CD4-positive, alpha-beta T cell (primary cell): ENCODE measurements at regions not wholly inside any gene's neighbourhood (a gene's known extent, or its start where the extent isn't known, plus 50 kb on each side); places are given as distances from the start of the nearest gene placed in this dataset.

ENCODE experiments used
- ATAC-seq: fragments of 200-7000 bp; cut with Tn5 transposase; one replicate; pipeline ENCODE4 v1.10.0; 2022; ENCODE audit warnings: mild to moderate bottlenecking; ENCODE audit not compliant: poor library complexity
- CTCF ChIA-PET: fragments of 350-600 bp; sonication (Branson Sonifier 250); formaldehyde crosslinking; loops from one replicate; lab custom pipeline; 2021; ENCODE audit warnings: antibody characterized with exemption, inconsistent platforms; lab: Charles Lee
- POLR2A ChIA-PET: fragments of 350-600 bp; sonication (Branson Sonifier 250); formaldehyde crosslinking; loops from one replicate; lab custom pipeline; 2021; ENCODE audit warnings: antibody characterized with exemption, inconsistent platforms; lab: Charles Lee
- DNase-seq, 14 experiments: peaks; one replicate each; pipeline ENCODE4 v3.0.0-alpha.2; 2013 to 2020; ENCODE audit warnings: mixed read lengths in 2 of 14
- H3K27ac ChIP-seq, 2 donors: one replicate each; pipeline versions ENCODE4 v1.5.1 to v1.7.0; 2013; ENCODE audit warnings: low read length in 2 of 2, low read depth in 1 of 2, mild to moderate bottlenecking in 1 of 2
- H3K27me3 ChIP-seq, 2 experiments: 1 replicate in 1 of 2; 2 replicates in 1 of 2; pipeline versions ENCODE4 v1.6.1 to v1.7.0; 2013; ENCODE audit warnings: low read length in 2 of 2, control low read depth in 1 of 2, mild to moderate bottlenecking in 1 of 2, moderate library complexity in 1 of 2; ENCODE audit not compliant: insufficient read depth in 2 of 2, control insufficient read depth in 1 of 2
- H3K36me3 ChIP-seq: one replicate; pipeline ENCODE4 v1.6.1; 2013; ENCODE audit warnings: low read length, control low read depth; ENCODE audit not compliant: insufficient read depth
- H3K4me1 ChIP-seq: one replicate; pipeline ENCODE4 v1.6.1; 2013; ENCODE audit warnings: low read length, control low read depth; ENCODE audit not compliant: insufficient read depth
- H3K4me3 ChIP-seq: one replicate; pipeline ENCODE4 v1.5.1; 2013; ENCODE audit warnings: mild to moderate bottlenecking, low read length, moderate library complexity
- H3K9me3 ChIP-seq, 2 experiments: 1 replicate in 1 of 2; 2 replicates in 1 of 2; pipeline versions ENCODE4 v1.6.1 to v1.7.0; 2013; ENCODE audit warnings: low read length in 2 of 2, mild to moderate bottlenecking in 2 of 2, control low read depth in 1 of 2, moderate library complexity in 1 of 2; ENCODE audit not compliant: control insufficient read depth in 1 of 2, insufficient read depth in 1 of 2
- H3K27ac Mint-ChIP-seq: one replicate; pipeline ENCODE4 v1.8.0; 2020; ENCODE audit warnings: mixed read lengths
- H3K27me3 Mint-ChIP-seq: one replicate; pipeline ENCODE4 v1.8.0; 2021; ENCODE audit warnings: mixed read lengths
- H3K36me3 Mint-ChIP-seq: one replicate; pipeline ENCODE4 v1.8.0; 2021; ENCODE audit warnings: low read depth, mixed read lengths
- H3K4me1 Mint-ChIP-seq: one replicate; pipeline ENCODE4 v1.8.0; 2021; ENCODE audit warnings: low read depth, mixed read lengths
- H3K4me3 Mint-ChIP-seq: one replicate; pipeline ENCODE4 v1.8.0; 2020; ENCODE audit warnings: mild to moderate bottlenecking, mixed read lengths
- H3K9me3 Mint-ChIP-seq: one replicate; pipeline ENCODE4 v1.8.0; 2020; ENCODE audit warnings: mixed read lengths
- CTCF ChIP-seq: fragments of 200-600 bp; IDR thresholded peaks from one replicate; pipeline ENCODE4 v1.8.0; 2022; ENCODE audit warnings: antibody characterized with exemption, mild to moderate bottlenecking
- intact Hi-C, 2 experiments: fragments of 100-400 bp; cut with DNase I in 1 of 2; cut with micrococcal nuclease in 1 of 2; formaldehyde crosslinking; loops; one replicate each; pipeline versions ENCODE4 v1.15.1 to v1.9.0; 2023 to 2025; cut with DNase I, micrococcal nuclease

DNA sequence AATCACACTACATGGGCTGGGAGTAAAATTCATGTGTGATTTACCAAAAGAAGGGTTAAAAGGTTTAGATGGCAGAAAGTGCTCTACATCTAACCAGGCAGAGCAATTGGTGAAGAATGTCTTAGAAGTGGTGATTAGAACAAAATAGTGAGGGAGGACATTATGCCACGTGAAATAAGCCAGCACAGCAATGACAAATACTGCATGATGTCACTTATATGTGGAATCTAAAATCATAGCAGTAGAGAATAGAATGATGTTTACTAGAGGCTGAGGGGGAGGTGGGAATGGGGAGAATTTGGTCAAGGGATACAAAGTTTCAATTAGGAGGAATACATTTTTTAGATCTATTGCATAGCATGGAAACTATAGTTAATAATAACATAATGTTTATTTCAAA, 253.3 kb downstream of the KCNS3 start:
- intact Hi-C loops, result no loop called here
- ATAC-seq (no peak), DNase-seq (no peak)
- H3K36me3 ChIP-seq, result no peaks in the 10 kb centered on the region
- Mint-ChIP-seq H3K4me1 (peaks cover 13% of the 10 kb centered on the region), H3K27me3 (peaks cover 3% of the 10 kb centered on the region), H3K27ac (no peak overlapping the region), H3K4me3 (no peak overlapping the region), H3K9me3 (no peaks in the 10 kb centered on the region), H3K36me3 (no peaks in the 10 kb centered on the region)
- no peaks in the 10 kb centered on the region for H3K27me3 ChIP-seq
- no peaks in the 10 kb centered on the region for H3K4me1 ChIP-seq
- H3K4me3 ChIP-seq, result no peak overlapping the region
- ChIA-PET CTCF (no interaction called here), POLR2A (no interaction called here)
- H3K27ac ChIP-seq, result no peak overlapping the region
- no peaks in the 10 kb centered on the region for H3K9me3 ChIP-seq
- no peak for TF ChIP-seq CTCF

DNA sequence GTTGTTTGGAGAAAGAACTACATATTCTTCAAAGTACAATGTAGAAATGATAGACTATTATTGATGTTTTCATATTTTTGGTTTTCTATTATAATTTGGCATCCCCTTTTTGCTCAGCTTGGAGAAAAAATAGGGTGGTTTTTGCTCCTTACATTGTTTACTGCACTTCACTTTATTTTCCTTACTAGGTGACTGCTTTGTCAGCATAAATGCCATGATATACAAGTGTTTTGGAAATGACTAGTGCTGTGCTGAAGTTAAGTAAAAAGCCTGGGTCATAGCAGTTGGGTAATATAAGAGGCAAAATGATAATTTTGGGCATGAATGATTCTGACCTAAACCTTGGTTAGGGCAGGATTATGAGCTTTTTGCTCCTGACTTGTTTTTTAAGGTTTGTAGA, 250.9 kb downstream of the KCNS3 start:
- ATAC-seq, result no peak
- no peak for TF ChIP-seq CTCF
- intact Hi-C loops, result no loop called here
- no peaks in the 10 kb centered on the region for H3K36me3 Mint-ChIP-seq
- H3K27ac Mint-ChIP-seq, result no peak overlapping the region
- CTCF ChIA-PET, result no interaction called here
- no peak overlapping the region for H3K4me3 Mint-ChIP-seq
- H3K27ac ChIP-seq, result no peak overlapping the region
- H3K9me3 Mint-ChIP-seq, result no peaks in the 10 kb centered on the region
- POLR2A ChIA-PET, result no interaction called here
- no peak overlapping the region for H3K4me3 ChIP-seq
- peaks cover 13% of the 10 kb centered on the region for H3K4me1 Mint-ChIP-seq
- H3K27me3 ChIP-seq, result no peaks in the 10 kb centered on the region
- DNase-seq, result no peak
- H3K4me1 ChIP-seq, result no peaks in the 10 kb centered on the region
- peaks cover 12% of the 10 kb centered on the region for H3K27me3 Mint-ChIP-seq
- H3K9me3 ChIP-seq, result no peaks in the 10 kb centered on the region
- H3K36me3 ChIP-seq, result no peaks in the 10 kb centered on the region

GRCh38 chr2:18125303-18125702, 246.8 kb downstream of the KCNS3 start:
- Histone ChIP-seq H3K27ac (no peak overlapping the region), H3K27me3 (no peaks in the 10 kb centered on the region), H3K9me3 (no peaks in the 10 kb centered on the region), H3K4me3 (no peak overlapping the region), H3K4me1 (no peaks in the 10 kb centered on the region), H3K36me3 (no peaks in the 10 kb centered on the region)
- no peak for TF ChIP-seq CTCF
- H3K9me3 Mint-ChIP-seq, result no peaks in the 10 kb centered on the region
- H3K27me3 Mint-ChIP-seq, result peaks cover 24% of the 10 kb centered on the region
- ATAC-seq (no peak), DNase-seq (no peak)
- H3K36me3 Mint-ChIP-seq, result no peaks in the 10 kb centered on the region
- CTCF ChIA-PET, result no interaction called here
- no peak overlapping the region for H3K4me3 Mint-ChIP-seq
- H3K4me1 Mint-ChIP-seq, result no peaks in the 10 kb centered on the region
- intact Hi-C loops, result no loop called here
- no peak overlapping the region for H3K27ac Mint-ChIP-seq
- POLR2A ChIA-PET, result no interaction called here
